ENCODE measurements at regions not wholly inside any gene's neighbourhood (a gene's known extent, or its start where the extent isn't known, plus 50 kb on each side); places are given as distances from the start of the nearest gene placed in this dataset.
"Not testable (repeated sequence)": the region's sequence is repeated elsewhere in the genome, so short reads cannot be mapped to it uniquely, and the experiment has no call there.

- Histone ChIP-seq H3K27ac (no peak overlapping the region), H3K9me3 (peaks cover 0 to 5% (median 0%) of the 10 kb centered on the region in 4 donors), H3K4me1 (no peaks in the 10 kb centered on the region), H3K36me3 (no peaks in the 10 kb centered on the region), H3K4me3 (no peak overlapping the region), H3K27me3 (no peaks in the 10 kb centered on the region)
- TF ChIP-seq POLR2AphosphoS5 (IDR thresholded peaks at IDR 0.05), result no peak
- TF ChIP-seq CTCF (IDR thresholded peaks at IDR 0.05), result no peak
- TF ChIP-seq POLR2A (IDR thresholded peaks at IDR 0.05), result no peak
- TF ChIP-seq EP300 (IDR thresholded peaks at IDR 0.05), result no peak
- 91 to 97% methylated on average over 1 of the region's 1 CpG for WGBS, 2 donors
- ATAC-seq (ENCODE audit: low FRiP score in 2 of 2) (no peak), DNase-seq (no peak)
These were observed 111.5 kb upstream of the ETV3 start for GRCh38 chr1:157249739-157250138.

- H3K27me3 ChIP-seq, result no peaks in the 10 kb centered on the region
- H3K36me3 ChIP-seq, result no peaks in the 10 kb centered on the region
- DNase-seq, result no peak
- H3K4me3 ChIP-seq, result no peak overlapping the region
- WGBS, 2 donors, result 23 to 29% methylated on average over 2 of the region's 2 CpGs
- TF ChIP-seq POLR2A (IDR thresholded peaks at IDR 0.05) (no peak), CTCF (IDR thresholded peaks at IDR 0.05) (no peak), POLR2AphosphoS5 (IDR thresholded peaks at IDR 0.05) (no peak)
- H3K27ac ChIP-seq, result no peak overlapping the region
- ATAC-seq (ENCODE audit: low FRiP score in 2 of 2), result no peak
- H3K9me3 ChIP-seq, result peaks cover 0 to 5% (median 0%) of the 10 kb centered on the region in 4 donors
- no peaks in the 10 kb centered on the region for H3K4me1 ChIP-seq
These were observed 111.1 kb upstream of the ETV3 start for GRCh38 chr1:157249326-157249725.

GRCh38 chr1:157247764-157248049, 109.5 kb upstream of the ETV3 start:
- not testable (repeated sequence) for DNase-seq; H3K27ac ChIP-seq; H3K36me3 ChIP-seq; H3K4me1 ChIP-seq; H3K4me3 ChIP-seq; ATAC-seq (ENCODE audit: low FRiP score in 2 of 2); H3K9me3 ChIP-seq; H3K27me3 ChIP-seq
- WGBS, 2 donors, result 84 to 86% methylated on average over 2 of the region's 2 CpGs

GRCh38 chr1:157247005-157247763, 109.0 kb upstream of the ETV3 start:
- Histone ChIP-seq H3K4me1 (no peaks in the 10 kb centered on the region), H3K36me3 (no peaks in the 10 kb centered on the region), H3K27me3 (no peaks in the 10 kb centered on the region), H3K4me3 (no peak overlapping the region), H3K9me3 (no peaks in the 10 kb centered on the region), H3K27ac (no peak overlapping the region)
- TF ChIP-seq EP300 (IDR thresholded peaks at IDR 0.05) (no peak), POLR2A (IDR thresholded peaks at IDR 0.05) (no peak), POLR2AphosphoS5 (IDR thresholded peaks at IDR 0.05) (no peak), CTCF (IDR thresholded peaks at IDR 0.05) (no peak)
- WGBS, 2 donors, result 88 to 93% methylated on average over 2 of the region's 2 CpGs
- DNase-seq (no peak), ATAC-seq (ENCODE audit: low FRiP score in 2 of 2) (no peak)

- 88 to 91% methylated on average over 2 of the region's 2 CpGs for WGBS, 2 donors
- TF ChIP-seq POLR2A (IDR thresholded peaks at IDR 0.05) (no peak), POLR2AphosphoS5 (IDR thresholded peaks at IDR 0.05) (no peak), CTCF (IDR thresholded peaks at IDR 0.05) (no peak)
These were observed 107.6 kb upstream of the ETV3 start for GRCh38 chr1:157245823-157246222.

More at GRCh38 chr1:157245823-157246222, 107.6 kb upstream of the ETV3 start:
- no peak for DNase-seq
- Histone ChIP-seq H3K36me3 (no peaks in the 10 kb centered on the region), H3K4me1 (peaks cover 0 to 6% (median 0%) of the 10 kb centered on the region in 4 donors), H3K9me3 (no peaks in the 10 kb centered on the region), H3K27me3 (no peaks in the 10 kb centered on the region), H3K4me3 (no peak overlapping the region), H3K27ac (no peak overlapping the region)
- ATAC-seq (ENCODE audit: low FRiP score in 2 of 2), result no peak

All from upper lobe of left lung (tissue), 6 donors.